B cell (primary cell): ENCODE measurements at regions not wholly inside any gene's neighbourhood (a gene's known extent, or its start where the extent isn't known, plus 50 kb on each side); places are given as distances from the start of the nearest gene placed in this dataset.

ENCODE experiments used
- ATAC-seq: fragments of 200-7000 bp; cut with Tn5 transposase; one replicate; pipeline ENCODE4 v1.10.0; 2021; ENCODE audit warnings: low read depth, mild to moderate bottlenecking, moderate number of reproducible peaks, moderate library complexity
- CTCF ChIA-PET: fragments of 350-600 bp; sonication (Branson Sonifier 250); formaldehyde crosslinking; loops from one replicate; lab custom pipeline; 2021; ENCODE audit warnings: antibody characterized with exemption, inconsistent platforms; lab: Charles Lee
- POLR2A ChIA-PET: fragments of 350-600 bp; sonication (Branson Sonifier 250); formaldehyde crosslinking; loops from one replicate; lab custom pipeline; 2021; ENCODE audit warnings: antibody characterized with exemption; lab: Charles Lee
- DNase-seq: peaks from one replicate; pipeline ENCODE4 v3.0.0; 2013
- H2AFZ ChIP-seq: 2 replicates; pipeline ENCODE4 v1.6.1; 2012; ENCODE audit warnings: mild to moderate bottlenecking, low read depth, low read length; ENCODE audit not compliant: insufficient read depth, poor library complexity, severe bottlenecking
- H3K27ac ChIP-seq, 2 donors: 1 replicate in 1 of 2; 2 replicates in 1 of 2; pipeline ENCODE4 v1.5.1; 2012 to 2013; ENCODE audit warnings: low read length in 2 of 2, mild to moderate bottlenecking in 2 of 2, moderate library complexity in 1 of 2
- H3K27me3 ChIP-seq, 4 experiments: fragments of 200-600 bp in 1 of 4; sonication (generic) in 1 of 4; replicated peaks in 1 of 4; 1 replicate in 2 of 4; 2 replicates in 2 of 4; pipeline versions ENCODE4 v1.6.1 to v1.7.0; 2013 to 2016; ENCODE audit warnings: low read length in 3 of 4, mild to moderate bottlenecking in 2 of 4, mixed read lengths in 1 of 4, moderate library complexity in 1 of 4; ENCODE audit not compliant: insufficient read depth in 4 of 4, control insufficient read depth in 3 of 4; ENCODE audit errors: control extremely low read depth in 1 of 4
- H3K36me3 ChIP-seq, 2 experiments: replicated peaks in 1 of 2; 1 replicate in 1 of 2; 2 replicates in 1 of 2; pipeline versions ENCODE4 v1.6.1 to v1.7.1; 2013; ENCODE audit warnings: low read length in 1 of 2; ENCODE audit not compliant: insufficient read depth in 2 of 2, control insufficient read depth in 1 of 2; ENCODE audit errors: control extremely low read depth in 1 of 2, extremely low read depth in 1 of 2
- H3K4me1 ChIP-seq, 2 donors: fragments of 200-600 bp in 1 of 2; sonication (generic) in 1 of 2; 1 replicate in 1 of 2; 2 replicates in 1 of 2; pipeline versions ENCODE4 v1.5.1 to v1.6.1; 2013 to 2017; ENCODE audit warnings: low read length in 2 of 2; ENCODE audit not compliant: control insufficient read depth in 2 of 2, insufficient read depth in 2 of 2
- H3K4me2 ChIP-seq: replicated peaks from 2 replicates; pipeline ENCODE3; 2012; ENCODE audit warnings: mild to moderate bottlenecking, low read depth, low read length; ENCODE audit not compliant: poor library complexity, severe bottlenecking
- H3K4me3 ChIP-seq, 5 experiments: fragments of 200-600 bp in 1 of 5; sonication (generic) in 1 of 5; 1 replicate in 3 of 5; 2 replicates in 2 of 5; pipeline versions ENCODE4 v1.5.1 to v1.7.0; 2011 to 2016; ENCODE audit warnings: low read length in 4 of 5, mild to moderate bottlenecking in 4 of 5, low read depth in 2 of 5, control low read depth in 1 of 5, moderate library complexity in 1 of 5; ENCODE audit not compliant: insufficient read depth in 1 of 5; ENCODE audit errors: control extremely low read depth in 1 of 5, extremely low read depth in 1 of 5
- H3K79me2 ChIP-seq: fragments of 200-600 bp; sonication (generic); one replicate; pipeline ENCODE4 v1.6.0; 2016; ENCODE audit warnings: low read length; ENCODE audit not compliant: control insufficient read depth, insufficient read depth
- H3K9ac ChIP-seq: fragments of 200-600 bp; sonication (generic); 2 replicates; pipeline ENCODE4 v1.6.1; 2017; ENCODE audit warnings: mild to moderate bottlenecking, low read length, moderate library complexity
- H3K9me3 ChIP-seq, 3 donors: one replicate each; pipeline versions ENCODE4 v1.6.1 to v1.7.1; 2013; ENCODE audit warnings: low read length in 2 of 3; ENCODE audit not compliant: control insufficient read depth in 2 of 3, insufficient read depth in 1 of 3; ENCODE audit errors: control extremely low read depth in 1 of 3
- H4K20me1 ChIP-seq: 2 replicates; pipeline ENCODE4 v1.6.0; 2012; ENCODE audit warnings: mild to moderate bottlenecking, low read length; ENCODE audit not compliant: insufficient read depth, control insufficient read depth, poor library complexity, severe bottlenecking
- H3K27ac Mint-ChIP-seq: one replicate; pipeline ENCODE4 v1.8.0; 2021; ENCODE audit warnings: mixed read lengths
- H3K27me3 Mint-ChIP-seq: one replicate; pipeline ENCODE4 v1.8.0; 2021; ENCODE audit warnings: mixed read lengths
- H3K4me1 Mint-ChIP-seq: one replicate; pipeline ENCODE4 v1.8.0; 2021; ENCODE audit warnings: mixed read lengths
- H3K4me3 Mint-ChIP-seq: one replicate; pipeline ENCODE4 v1.8.0; 2021; ENCODE audit warnings: mixed read lengths
- H3K9me3 Mint-ChIP-seq: one replicate; pipeline ENCODE4 v1.8.0; 2022; ENCODE audit warnings: mixed read lengths; ENCODE audit not compliant: insufficient read depth
- EZH2 ChIP-seq: IDR thresholded peaks from 2 replicates; pipeline ENCODE4 v1.6.1; 2012; ENCODE audit warnings: borderline replicate concordance, low read depth, mild to moderate bottlenecking, moderate library complexity, low read length; ENCODE audit not compliant: insufficient read depth, poor library complexity, severe bottlenecking
- WGBS: methylation state at CpG from one replicate; pipeline ENCODE4 v1.1.5; 2013; ENCODE audit warnings: missing lambda C conversion rate; ENCODE audit not compliant: insufficient coverage; 5-methylcytosine and 5-hydroxymethylcytosine counted together
- intact Hi-C: fragments of 100-400 bp; cut with micrococcal nuclease; formaldehyde crosslinking; loops from one replicate; pipeline ENCODE4 v1.10.0; 2022
- TF ChIP-seq, protein P1 (sequence below): fragments of 200-600 bp; IDR thresholded peaks from one replicate; pipeline ENCODE4 v1.8.0; 2022; ENCODE audit warnings: antibody characterized with exemption, mild to moderate bottlenecking

DNA sequence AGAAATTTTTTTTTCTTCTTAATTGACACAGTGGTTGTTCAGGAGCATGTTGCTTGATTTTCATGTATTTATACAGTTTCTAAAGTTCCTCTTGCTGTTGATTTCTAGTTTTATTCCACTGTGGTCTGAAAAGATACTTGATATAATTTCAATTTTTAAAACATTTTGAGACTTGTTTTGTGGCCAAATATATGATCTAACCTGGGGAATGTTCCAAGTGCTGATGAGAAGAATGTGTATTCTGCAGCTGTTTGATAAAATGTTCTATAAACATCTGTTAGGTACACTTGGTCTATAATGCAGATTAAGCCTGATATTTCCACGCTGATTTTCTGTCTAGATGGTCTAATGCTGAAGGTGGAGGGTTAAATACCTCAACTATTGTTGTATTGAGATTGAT, 151.4 kb upstream of the IFNG-AS1 start:
- ChIA-PET CTCF (no interaction called here), POLR2A (no interaction called here)
- Mint-ChIP-seq H3K4me1 (no peaks in the 10 kb centered on the region), H3K4me3 (no peak overlapping the region), H3K9me3 (peaks cover 23% of the 10 kb centered on the region), H3K27ac (no peak overlapping the region), H3K27me3 (peaks cover 23% of the 10 kb centered on the region)
- intact Hi-C loops: no loop called here
- Histone ChIP-seq H3K9ac (no peak overlapping the region), H2AFZ (no peak overlapping the region), H3K4me1 (no peaks in the 10 kb centered on the region), H3K9me3 (peaks cover 2 to 18% (median 12%) of the 10 kb centered on the region in 3 donors), H3K36me3 (no peaks in the 10 kb centered on the region), H3K4me3 (no peak overlapping the region), H4K20me1 (no peaks in the 10 kb centered on the region), H3K27me3 (no peaks in the 10 kb centered on the region), H3K27ac (no peak overlapping the region), H3K79me2 (no peaks in the 10 kb centered on the region), H3K4me2 (no peak overlapping the region)
- DNase-seq (no peak), ATAC-seq (no peak)
- TF ChIP-seq, protein P1, sequence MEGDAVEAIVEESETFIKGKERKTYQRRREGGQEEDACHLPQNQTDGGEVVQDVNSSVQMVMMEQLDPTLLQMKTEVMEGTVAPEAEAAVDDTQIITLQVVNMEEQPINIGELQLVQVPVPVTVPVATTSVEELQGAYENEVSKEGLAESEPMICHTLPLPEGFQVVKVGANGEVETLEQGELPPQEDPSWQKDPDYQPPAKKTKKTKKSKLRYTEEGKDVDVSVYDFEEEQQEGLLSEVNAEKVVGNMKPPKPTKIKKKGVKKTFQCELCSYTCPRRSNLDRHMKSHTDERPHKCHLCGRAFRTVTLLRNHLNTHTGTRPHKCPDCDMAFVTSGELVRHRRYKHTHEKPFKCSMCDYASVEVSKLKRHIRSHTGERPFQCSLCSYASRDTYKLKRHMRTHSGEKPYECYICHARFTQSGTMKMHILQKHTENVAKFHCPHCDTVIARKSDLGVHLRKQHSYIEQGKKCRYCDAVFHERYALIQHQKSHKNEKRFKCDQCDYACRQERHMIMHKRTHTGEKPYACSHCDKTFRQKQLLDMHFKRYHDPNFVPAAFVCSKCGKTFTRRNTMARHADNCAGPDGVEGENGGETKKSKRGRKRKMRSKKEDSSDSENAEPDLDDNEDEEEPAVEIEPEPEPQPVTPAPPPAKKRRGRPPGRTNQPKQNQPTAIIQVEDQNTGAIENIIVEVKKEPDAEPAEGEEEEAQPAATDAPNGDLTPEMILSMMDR: no peak
- TF ChIP-seq EZH2: no peak
- WGBS: no CpG with 5 or more reads among the region's 1 CpG

DNA sequence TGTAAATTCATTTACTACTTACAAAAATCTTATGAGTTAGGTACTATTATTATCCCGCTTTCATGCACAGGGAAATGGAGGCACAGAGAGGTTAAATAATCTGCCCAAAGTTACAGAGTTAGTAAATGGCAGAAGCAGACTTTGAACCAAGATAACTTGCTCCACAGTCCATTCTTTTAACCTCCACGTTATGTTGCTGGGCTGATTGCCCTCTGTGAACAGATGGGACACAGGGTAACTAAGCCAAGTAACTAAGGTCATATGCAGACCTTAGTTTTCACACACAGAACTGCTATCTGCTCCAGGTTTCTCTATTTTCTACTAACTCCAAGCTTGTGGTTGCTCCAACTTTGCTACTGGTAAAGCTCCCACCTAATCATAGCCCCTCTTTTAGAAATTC, 147.1 kb upstream of the IFNG-AS1 start:
- H3K4me2 ChIP-seq: no peak overlapping the region
- no peak overlapping the region for H3K4me3 ChIP-seq
- no peaks in the 10 kb centered on the region for H3K27me3 ChIP-seq
- peaks cover 2 to 18% (median 9%) of the 10 kb centered on the region in 3 donors for H3K9me3 ChIP-seq
- ChIA-PET POLR2A (no interaction called here), CTCF (no interaction called here)
- intact Hi-C loops: no loop called here
- peaks cover 8% of the 10 kb centered on the region for H3K27me3 Mint-ChIP-seq
- H3K4me1 ChIP-seq: no peaks in the 10 kb centered on the region
- no peak for TF ChIP-seq EZH2
- TF ChIP-seq, protein P1: no peak
- no peaks in the 10 kb centered on the region for H3K4me1 Mint-ChIP-seq
- DNase-seq: no peak
- no peak overlapping the region for H2AFZ ChIP-seq
- H3K27ac Mint-ChIP-seq: no peak overlapping the region
- H3K9ac ChIP-seq: no peak overlapping the region
- H3K9me3 Mint-ChIP-seq: peaks cover 14% of the 10 kb centered on the region
- H3K4me3 Mint-ChIP-seq: no peak overlapping the region
- H4K20me1 ChIP-seq: no peaks in the 10 kb centered on the region
- no peaks in the 10 kb centered on the region for H3K79me2 ChIP-seq
- WGBS: 76% methylated on average over 1 of the region's 2 CpGs
- no peak for ATAC-seq
- no peaks in the 10 kb centered on the region for H3K36me3 ChIP-seq
- no peak overlapping the region for H3K27ac ChIP-seq
